HG03066 (cell line): ENCODE measurements at regions not wholly inside any gene's neighbourhood (a gene's known extent, or its start where the extent isn't known, plus 50 kb on each side); places are given as distances from the start of the nearest gene placed in this dataset.

ENCODE experiments used
- ATAC-seq: cut with Tn5 transposase; IDR thresholded peaks from one replicate; pipeline ENCODE4 v1.9.1; 2021; ENCODE audit warnings: low read depth; ENCODE audit not compliant: unreplicated experiment

DNA sequence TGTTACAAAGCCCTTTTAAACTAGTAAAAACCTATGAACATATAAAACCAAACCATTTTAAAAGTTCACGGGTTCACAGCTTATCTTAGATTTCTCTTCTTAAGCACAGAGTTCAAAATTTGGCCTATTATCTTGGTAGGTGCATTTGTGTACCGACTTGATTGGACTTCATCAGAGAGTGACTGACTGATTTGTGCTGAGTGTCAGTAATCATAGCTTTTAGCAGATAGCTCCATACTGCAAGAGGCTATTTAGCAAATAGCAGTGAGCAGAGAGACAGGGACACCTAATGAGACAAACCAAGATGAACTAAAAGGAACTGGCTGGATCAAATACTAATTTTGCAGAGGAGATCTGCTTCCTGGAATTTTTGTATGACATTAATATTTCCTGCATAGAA is 274.5 kb downstream of the PRR16 start:
- ATAC-seq = no peak

DNA sequence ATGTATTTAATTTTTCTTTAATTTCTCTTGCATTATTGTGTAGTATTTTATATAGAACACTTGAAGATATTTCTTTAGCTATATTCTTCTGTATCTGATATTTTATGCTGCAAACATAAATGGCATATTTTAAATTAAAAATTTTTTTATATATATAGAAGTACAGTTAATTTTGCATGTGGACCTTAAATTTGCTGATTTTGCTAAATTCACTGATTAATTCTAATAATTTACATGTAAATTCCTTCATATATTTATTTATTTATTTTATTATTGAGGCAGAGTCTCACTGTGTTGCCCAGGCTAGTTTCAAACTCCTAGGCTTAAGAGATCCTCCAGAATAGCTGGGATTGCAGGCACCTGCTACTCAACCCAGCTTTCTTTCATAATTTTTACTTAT is 276.9 kb downstream of the PRR16 start:
- ATAC-seq = no peak

DNA sequence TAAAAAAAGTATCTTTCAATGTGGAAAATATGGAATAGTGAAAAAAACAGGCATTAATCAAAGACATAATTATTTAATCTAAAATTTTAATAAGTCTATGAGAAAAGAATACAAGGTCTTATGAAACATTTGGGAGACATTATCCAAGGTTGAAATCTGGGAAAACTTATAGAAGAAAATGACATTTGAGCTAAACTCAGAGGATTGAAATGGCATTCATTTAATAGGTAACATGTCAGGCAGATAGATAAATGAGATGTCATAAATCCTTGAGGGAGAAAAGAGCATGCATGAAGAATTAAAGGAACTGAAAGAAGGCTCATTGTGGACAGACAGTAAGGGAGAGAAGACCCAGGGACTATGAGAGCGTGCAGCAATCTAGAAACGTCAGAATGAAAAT is 284.4 kb downstream of the PRR16 start:
- no peak for ATAC-seq

DNA sequence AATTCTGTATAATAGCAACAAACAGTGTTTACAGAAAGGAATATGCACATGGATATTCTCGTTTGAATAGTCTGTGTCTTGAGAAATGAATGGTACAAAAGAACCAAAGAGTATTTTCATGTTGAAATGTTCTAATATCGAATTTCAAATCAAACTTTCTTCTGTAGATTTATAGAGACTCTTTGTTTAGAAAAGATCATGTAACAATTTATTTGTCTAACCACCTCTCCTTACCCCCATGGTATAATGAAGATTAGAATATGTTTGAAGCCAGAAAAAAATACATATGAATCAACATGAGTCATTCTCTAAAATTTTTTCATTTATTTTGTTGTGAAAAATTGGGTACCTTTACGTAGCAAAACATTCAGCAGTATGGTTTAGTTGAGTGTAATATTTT is 285.6 kb downstream of the PRR16 start:
- no peak for ATAC-seq

DNA sequence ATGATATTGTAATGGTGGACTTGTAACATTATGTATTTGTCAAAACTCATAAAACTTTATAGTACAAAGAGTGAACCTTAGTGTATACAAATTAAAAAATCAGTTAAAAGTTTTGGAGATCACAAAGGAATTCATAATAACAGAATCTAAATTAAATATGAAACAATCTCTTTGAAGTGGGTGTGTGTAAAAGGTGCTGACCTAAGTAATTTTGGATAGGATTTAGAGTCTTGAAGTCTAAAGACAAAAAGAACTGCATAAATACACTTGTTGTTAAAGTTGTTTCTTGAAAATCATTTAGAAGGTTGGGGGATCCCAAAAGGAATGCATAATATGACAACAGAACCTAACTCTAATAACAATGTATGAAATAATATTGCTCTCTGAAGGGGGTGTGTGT is 295.5 kb downstream of the PRR16 start:
- ATAC-seq = no peak

DNA sequence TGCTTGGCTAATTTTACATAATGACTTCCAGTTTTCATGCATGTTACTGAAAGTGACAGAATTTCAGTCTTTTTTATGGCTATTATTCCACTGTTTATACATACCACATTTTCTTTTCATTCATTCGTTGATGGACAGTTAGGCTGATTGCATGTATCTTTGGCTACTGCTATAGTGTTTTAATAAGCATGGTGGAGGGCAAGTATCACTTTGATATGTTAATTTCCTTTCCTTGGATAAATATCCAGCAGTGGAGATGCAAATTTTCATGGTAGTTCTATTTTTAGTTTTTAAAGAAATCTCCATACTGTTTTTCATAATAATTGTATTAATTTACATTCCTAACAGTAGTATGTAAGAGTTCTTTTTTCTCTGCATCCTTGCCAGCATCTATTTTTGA is 297.9 kb downstream of the PRR16 start:
- ATAC-seq = no peak

DNA sequence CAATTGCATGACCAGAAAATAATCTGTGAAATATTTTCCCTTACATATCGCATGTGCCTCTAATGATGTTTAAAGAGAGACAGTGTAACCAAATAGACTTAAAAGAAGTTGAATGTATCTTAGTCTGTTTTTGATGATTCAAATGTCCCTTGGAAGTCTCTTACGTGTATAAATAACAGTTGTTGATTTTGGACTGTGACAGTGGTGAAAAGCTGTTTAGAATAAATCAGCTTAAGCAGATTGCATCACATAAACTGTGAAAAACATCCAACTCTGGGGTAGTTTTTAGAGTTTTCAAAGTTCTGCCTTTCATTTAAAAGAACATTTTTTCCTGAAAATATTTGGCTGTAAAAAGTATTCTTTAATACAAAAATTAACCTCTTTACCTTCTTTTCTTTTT is 301.1 kb downstream of the PRR16 start:
- ATAC-seq = no peak

DNA sequence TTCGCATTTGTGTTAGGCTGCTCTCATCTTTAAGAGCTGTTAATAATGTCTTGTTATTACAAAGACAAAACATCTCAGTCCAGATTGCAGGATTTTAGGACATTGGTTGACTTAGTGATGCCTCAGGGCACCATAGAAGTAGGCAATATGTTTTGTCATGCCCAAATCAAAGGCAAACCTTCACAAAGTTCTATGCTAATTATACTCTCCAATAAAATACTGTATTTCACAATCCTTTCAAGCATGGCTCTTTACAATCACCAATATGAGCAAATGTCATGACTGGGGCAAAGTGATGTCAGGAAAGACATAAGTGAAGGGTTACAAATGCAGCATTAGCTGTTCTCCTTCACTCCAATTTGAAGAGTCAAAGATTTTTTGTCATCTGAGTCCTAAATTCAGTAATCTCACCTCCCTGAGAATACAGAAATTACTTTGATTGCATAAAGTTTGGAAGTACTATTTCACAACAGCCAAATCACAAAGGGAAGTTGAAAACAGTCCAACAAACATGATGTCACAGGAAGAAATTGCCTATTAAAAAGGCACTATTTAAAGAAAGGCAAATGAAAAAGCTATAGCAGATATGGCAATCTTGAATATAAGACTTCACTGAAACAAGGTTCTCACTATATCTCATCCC is 303.2 kb downstream of the PRR16 start:
- ATAC-seq = no peak

DNA sequence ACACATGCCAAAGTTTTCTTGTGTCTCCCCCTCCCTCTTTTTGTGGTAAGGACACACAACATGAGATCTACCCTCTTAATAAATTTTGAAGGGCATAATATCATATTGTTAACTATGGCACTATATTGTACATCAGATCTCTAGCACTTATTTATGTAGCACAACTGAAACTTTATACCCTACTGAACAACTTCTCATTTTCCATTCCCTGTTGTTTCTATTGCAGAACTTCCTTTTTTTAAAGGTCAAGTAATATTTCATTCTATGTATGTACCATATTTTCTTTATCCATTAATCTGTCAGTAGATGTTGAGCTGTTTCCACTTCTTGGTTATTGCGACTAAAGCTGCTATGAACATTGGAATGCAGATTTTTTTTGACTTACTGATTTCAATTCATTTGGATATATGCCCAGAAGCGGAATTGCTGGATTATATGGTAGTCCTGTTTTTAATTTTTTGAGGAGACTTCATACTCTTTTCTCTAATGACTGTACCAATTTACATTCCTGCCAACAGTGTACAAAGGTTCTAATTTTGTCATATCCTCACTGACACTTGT is 305.3 kb downstream of the PRR16 start:
- no peak for ATAC-seq

DNA sequence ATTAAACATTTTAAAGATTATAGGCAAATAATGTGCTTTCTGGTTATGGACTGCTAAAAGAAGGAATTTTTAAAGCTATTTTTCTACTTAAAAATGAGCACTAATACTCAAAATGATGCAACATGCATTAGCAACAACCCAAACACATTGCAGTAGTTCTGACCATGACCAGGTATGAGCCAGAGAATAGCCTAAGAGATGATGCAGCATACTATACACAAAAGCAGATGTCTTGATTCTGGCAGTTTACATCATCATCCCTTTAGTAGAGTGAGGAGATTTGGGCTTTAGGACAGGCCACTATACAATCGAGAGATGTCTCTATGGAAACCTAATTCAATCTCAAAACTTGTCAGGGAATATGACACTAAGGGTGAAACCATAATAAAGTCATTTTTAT is 307.1 kb downstream of the PRR16 start:
- no peak for ATAC-seq

DNA sequence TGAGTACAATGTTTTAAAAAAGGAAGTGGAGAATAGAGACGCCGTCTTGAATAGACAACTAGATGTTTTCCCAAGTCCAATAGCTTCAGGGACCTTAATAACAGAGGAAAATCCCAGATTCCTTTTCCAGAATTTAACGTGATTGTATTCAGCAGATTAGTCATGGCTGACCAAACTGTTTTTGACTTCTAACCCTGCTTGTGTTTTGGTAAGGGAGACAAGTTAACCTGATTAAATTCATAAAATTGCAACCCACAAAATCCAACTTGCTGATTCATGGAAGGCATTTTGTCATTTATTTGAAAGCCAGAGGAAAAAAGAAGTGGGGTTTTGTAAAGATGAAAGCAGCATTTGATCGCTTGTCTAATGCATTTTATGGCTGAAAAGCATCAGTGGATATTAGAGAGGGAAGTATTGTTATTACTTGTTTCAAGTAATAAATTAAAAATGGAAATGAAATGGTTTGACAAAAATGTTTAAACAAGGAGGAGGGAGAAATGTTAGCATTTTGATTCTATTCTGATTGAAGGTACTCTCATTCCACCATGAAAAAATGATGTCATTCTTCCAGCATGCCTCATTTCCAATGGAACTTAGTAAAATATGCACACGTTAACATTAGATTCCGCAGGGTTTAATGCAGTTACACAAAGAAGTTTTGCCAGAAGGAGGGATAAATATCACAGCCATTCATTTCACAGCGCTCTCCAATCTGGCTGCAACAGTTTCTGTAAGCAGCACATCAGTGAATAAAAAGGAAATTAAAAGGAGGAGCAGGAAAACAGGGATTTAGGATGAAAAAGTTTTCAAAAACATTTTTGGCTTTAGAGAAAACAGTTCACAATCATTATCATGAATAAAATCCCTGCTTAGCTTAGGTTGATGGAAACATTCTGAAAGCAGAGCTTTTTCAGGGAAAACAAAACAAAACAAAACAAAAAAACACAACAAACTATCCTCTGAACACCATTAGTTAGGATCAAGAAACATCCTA is 314.7 kb downstream of the PRR16 start:
- ATAC-seq = no peak

DNA sequence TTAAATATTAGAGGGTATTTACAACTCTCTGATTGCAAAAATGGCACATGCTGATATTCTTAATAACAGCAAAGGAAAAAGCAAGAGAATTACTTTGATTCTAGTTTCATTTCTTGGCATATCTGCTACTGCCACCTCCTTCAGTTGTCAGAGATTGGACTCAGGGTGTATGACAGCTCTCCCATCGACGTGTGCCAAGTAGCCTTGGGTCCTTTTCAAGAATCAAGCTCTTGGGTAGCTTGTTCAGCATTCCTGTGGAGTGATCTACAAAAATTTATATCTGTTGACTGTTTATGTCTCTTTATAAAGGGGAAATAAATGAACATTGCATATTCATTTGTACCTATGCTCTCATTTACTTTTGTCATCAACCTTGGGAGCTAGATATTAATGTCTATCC is 315.6 kb downstream of the PRR16 start:
- no peak for ATAC-seq

DNA sequence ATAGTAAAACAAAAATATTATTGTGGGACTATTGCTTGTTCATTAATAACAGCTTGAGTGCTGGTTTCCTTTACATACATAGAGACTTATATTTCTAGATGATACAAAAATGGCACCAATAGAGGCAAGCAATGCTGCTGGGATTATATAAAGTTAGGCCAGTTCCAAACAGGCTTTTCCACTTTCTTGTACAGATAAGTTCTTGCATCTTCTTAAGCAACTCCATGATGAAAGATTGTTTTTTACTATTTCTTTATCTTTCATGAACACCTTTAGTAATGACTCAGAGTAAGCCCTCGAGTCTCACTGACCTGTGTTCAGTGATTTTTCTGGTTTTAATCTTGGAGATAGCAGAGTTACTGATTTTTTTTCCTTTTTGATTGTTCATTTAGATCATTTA is 324.4 kb downstream of the PRR16 start:
- no peak for ATAC-seq

DNA sequence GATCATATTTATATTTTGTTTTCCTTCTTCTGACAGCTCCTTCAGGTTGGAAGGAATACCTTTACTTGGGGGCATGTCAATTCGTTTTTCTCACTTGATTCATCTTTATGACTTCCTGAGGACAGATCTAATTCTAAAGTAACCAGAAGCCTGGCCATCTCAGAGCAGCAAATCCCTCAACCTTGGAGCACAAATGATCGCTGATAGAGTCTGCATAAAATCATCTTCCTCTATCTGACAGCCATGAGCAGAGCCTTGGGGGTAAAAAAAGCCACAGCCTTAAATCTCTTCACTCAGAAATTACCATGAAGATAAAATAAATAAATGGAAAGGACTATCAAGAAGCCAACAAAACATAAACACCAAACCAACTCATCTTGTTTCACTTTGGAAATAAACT is 325.8 kb downstream of the PRR16 start:
- no peak for ATAC-seq

DNA sequence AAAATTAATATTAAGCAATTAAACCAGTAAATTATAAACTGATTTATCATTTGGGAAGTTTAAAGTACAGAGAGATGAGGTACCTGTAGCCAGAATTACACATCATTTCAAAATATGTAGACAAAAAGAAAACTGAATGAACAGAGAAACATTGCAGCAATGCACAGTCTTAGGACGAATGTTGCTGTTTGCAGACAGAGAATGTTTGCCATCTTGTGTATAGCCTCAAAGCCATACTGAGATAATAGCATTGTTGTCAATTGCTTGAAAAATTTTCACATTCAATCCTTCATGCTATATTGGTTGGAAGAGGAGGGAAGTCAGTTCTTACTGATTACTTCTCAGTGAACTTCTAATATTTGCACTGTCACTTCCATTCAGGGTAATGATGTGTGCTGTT is 326.2 kb downstream of the PRR16 start:
- ATAC-seq = no peak

DNA sequence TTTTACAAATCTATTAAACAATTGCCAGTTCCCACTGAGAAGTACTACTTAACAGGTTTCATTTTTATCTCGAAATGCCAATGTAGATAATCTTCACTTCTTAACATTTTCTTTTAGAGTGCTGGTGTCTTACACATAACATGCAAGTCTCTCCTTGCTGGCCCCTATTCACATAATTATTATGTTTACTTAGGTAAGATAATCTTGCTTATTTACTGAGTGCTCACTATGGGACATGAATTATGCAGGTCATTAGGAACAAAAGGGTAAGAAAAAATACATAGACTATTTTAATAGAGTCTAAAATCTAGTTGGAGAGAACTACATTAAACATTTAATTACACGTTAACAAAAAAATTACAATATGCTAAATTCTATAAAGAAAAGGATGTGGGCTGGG is 328.4 kb downstream of the PRR16 start:
- no peak for ATAC-seq

DNA sequence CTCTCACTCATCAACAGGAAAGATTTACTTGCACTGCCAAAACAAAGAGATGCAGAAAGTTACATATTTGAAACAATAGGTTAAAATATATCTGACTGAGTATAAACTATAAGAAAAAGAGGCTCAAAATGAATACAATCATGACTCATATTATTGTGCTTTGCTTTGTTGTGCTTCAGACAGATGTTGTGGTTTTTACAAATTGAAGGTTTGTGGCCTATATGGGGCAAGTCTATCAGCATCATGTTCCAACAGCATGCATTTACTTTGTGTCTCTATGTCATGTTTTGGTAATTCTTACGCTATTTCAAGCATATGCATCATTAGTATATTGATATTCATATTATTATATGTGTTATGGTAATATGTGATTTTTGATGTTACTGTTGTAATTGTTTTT is 330.0 kb downstream of the PRR16 start:
- ATAC-seq = no peak

DNA sequence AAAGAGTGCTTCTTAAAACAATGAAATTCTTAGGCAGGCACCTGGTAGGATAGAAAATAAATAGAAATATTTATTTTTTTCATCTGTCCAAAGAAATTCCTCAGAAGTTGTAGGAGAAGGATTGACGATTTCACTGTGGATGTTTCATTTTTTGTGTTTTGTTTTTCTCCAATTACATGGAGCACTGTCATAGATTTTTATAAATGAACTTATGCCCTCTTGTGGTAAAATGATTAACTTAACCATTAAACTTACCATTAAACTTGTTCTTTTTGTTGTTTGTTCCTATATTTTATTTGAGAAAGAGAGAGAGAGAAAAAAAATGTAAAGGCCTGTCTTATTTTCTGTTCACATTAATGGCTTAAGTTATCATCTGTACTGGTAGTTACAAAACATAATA is 339.2 kb downstream of the PRR16 start:
- no peak for ATAC-seq

DNA sequence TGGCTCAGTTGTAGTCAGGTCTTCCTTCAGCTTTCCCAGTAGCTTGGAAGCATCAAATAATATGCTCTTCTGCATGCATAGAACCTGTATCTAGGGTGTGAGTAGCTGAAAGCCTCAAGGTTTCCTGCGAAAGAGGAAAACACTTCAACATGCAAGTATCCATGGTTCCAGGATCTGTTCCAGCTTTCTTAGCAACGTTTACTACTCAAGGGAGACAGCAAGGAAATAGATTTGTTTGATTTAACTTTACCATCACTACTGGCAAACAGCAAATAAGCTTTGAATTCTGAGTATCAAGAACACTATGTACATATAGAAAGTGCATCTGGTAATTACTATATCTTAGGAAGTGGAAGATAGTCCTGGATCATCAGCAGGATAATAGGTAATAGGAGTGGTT is 341.0 kb downstream of the PRR16 start:
- ATAC-seq = no peak

DNA sequence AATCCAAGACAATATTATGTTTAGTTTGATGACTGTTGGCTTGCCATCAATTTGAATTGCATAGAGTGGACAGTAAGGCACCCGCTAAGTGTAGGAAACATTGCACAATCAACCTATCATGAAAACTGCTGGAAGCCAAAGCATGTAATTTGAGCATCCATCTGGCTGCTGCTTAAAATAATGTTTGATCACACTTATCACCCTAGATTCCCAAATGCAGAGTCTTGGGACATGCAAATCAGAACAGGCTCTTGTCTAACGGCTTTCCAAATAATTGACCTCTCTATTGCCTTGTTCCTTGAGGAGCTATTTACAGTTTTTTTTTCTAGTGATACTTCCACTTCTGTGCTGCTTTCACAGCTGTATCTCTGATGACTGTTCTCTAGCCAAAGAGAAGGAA is 342.1 kb downstream of the PRR16 start:
- no peak for ATAC-seq

DNA sequence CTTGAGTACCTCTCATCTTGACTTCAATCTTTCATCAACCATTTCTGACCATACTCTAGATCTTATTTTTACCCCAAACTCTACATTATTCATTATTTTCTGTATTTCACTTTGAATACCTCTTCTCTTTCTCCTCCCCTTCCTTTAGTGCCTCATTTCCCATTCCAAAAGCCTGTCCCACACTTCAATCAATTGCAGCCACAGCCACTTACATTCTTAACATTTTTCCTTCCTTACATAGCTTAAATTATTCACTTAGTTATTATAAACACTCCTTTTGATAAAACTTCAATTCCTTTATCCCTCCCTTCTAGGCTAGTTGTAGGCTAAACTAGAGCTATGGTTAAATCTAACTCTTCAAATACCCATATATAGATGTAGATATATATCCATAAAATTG is 344.0 kb downstream of the PRR16 start:
- ATAC-seq = no peak

DNA sequence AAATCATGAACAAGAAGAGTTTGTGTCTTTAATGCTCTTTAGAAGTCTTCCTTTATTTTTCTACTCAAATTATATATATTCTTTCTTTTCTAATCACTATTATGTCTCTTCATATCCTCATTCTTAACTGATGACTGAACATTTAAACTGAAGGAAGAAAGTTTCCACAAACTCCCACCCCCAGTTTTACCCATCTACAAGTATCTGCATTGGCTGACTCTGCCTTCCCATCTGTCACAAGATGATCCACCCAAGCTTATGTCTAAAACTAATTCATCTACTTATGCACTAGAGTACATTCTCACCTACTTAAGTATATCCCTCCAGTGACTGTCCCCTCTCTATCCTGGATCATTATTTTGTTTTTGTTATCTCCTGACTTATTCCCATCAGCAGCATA is 344.5 kb downstream of the PRR16 start:
- no peak for ATAC-seq
